ENCODE measurements at regions not wholly inside any gene's neighbourhood (a gene's known extent, or its start where the extent isn't known, plus 50 kb on each side); places are given as distances from the start of the nearest gene placed in this dataset.

GRCh38 chr4:166670341-166670740 lies 564.0 kb downstream of the SPOCK3 start:
- Histone ChIP-seq H3K4ac (ENCODE audit: low read depth, low read length) (no peak overlapping the region), H4K20me1 (ENCODE audit: control insufficient read depth, insufficient read depth, insufficient read length) (no peaks in the 10 kb centered on the region), H3K79me2 (ENCODE audit: insufficient read depth, low read length) (no peaks in the 10 kb centered on the region), H3K18ac (ENCODE audit: insufficient read length, low read depth, low read length) (no peak overlapping the region), H2BK15ac (ENCODE audit: low read depth, low read length) (no peak overlapping the region), H3K9me3 (ENCODE audit: control insufficient read depth, low read depth, low read length) (no peaks in the 10 kb centered on the region), H4K8ac (replicated peaks; ENCODE audit: insufficient read length, low read depth, low read length) (no peak overlapping the region), H2AK5ac (ENCODE audit: insufficient read length, low read length) (no peak overlapping the region), H2BK20ac (ENCODE audit: low read depth, low read length, poor library complexity, severe bottlenecking) (no peak overlapping the region), H3K4me2 (ENCODE audit: insufficient read depth, insufficient read length, low read length) (no peak overlapping the region), H4K91ac (ENCODE audit: insufficient read length, low read depth, low read length) (no peak overlapping the region), H3K14ac (ENCODE audit: insufficient read depth, low read length) (no peak overlapping the region), H3K23me2 (ENCODE audit: insufficient read length, low read depth, low read length, poor library complexity, severe bottlenecking) (no peaks in the 10 kb centered on the region), H3K23ac (ENCODE audit: insufficient read length, low read depth, low read length) (no peak overlapping the region), H2BK12ac (ENCODE audit: insufficient read length, low read depth, low read length) (no peak overlapping the region), H3K9ac (ENCODE audit: extremely low read depth, insufficient read length, low read length) (no peak overlapping the region), H3K27ac (ENCODE audit: insufficient read length, low read depth, low read length) (no peak overlapping the region), H3K4me1 (ENCODE audit: insufficient read depth, low read length) (no peaks in the 10 kb centered on the region), H2BK5ac (ENCODE audit: insufficient read length, low read length) (no peak overlapping the region), H4K5ac (ENCODE audit: insufficient read length, low read depth, low read length) (no peak overlapping the region), H3K27me3 (ENCODE audit: insufficient read depth, low read length) (no peaks in the 10 kb centered on the region), H2AFZ (ENCODE audit: low read length) (no peak overlapping the region), H2BK120ac (ENCODE audit: low read depth, low read length, poor library complexity, severe bottlenecking) (no peak overlapping the region), H3K56ac (ENCODE audit: insufficient read length, low read depth, low read length) (no peak overlapping the region), H3T11ph (ENCODE audit: low read length) (no peak overlapping the region), H3K79me1 (ENCODE audit: insufficient read depth, low read depth, low read length, poor library complexity, severe bottlenecking) (no peaks in the 10 kb centered on the region)
- no peak for TF ChIP-seq CTCF (conservative IDR thresholded peaks at IDR 0.05)
- no peaks in the 10 kb centered on the region for H3K36me3 Mint-ChIP-seq (ENCODE audit: insufficient read depth in 1 of 3, low read depth in 3 of 3)
- no peaks in the 10 kb centered on the region for H3K9me3 Mint-ChIP-seq
- WGBS (ENCODE audit: extremely low coverage, insufficient read length, low lambda C conversion rate): no CpG with 5 or more reads among the region's 1 CpG
- peaks cover 0 to 6% of the 10 kb centered on the region in 2 experiments; a peak in 2 of 4 replicates for H3K4me1 Mint-ChIP-seq
- no peak overlapping the region for H3K4me3 Mint-ChIP-seq
- no peaks in the 10 kb centered on the region for H3K27me3 Mint-ChIP-seq (ENCODE audit: low read depth)
- no peak for DNase-seq
- H3K27ac Mint-ChIP-seq: no peak overlapping the region
